Stimulated activated CD4-positive, alpha-beta T cell treated with anti-CD3 and anti-CD28 coated beads, Interleukin-1b, Interleukin-23, amount 100 ng/mL, for 4 hours (primary cell): ENCODE measurements at regions not wholly inside any gene's neighbourhood (a gene's known extent, or its start where the extent isn't known, plus 50 kb on each side); places are given as distances from the start of the nearest gene placed in this dataset.

Source experiments
- DNase-seq, 2 donors: peaks; one replicate each; pipeline ENCODE4 v3.0.0-alpha.2; 2020; ENCODE audit warnings: low read depth in 2 of 2

DNA sequence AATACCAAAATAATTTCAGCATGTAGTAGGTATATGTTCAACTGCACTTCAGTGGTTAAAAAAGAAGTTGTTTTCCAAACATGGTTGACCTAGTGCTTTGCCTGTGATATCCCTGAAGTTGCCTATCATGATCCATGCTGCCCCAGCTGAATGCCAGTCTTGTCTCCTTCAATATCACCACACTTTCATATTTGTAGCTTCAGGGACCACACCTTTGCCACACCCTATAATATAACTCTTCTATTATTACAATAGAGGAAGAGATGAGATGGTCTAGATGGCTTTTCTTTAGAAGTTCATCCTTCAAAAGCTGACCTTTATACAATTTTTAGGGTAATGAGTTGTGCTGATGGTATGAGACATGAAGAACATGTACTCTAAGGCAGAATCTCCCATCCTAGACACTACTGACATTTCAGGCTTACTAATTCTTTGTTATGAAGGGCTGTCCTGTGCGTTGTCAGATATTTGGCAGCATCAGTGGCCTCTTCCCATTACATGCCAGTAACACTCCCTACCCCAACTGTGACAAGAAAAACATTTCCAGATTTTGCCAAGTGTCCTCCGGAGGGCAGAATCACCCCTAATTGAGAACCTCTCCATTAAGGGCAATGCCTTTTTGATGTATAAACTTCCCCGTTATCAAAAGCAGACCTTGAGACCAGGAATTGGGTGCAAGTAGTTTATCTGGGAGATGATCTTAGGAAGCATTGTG, 76.2 kb upstream of the PLCL2 start:
- DNase-seq: no peak

DNA sequence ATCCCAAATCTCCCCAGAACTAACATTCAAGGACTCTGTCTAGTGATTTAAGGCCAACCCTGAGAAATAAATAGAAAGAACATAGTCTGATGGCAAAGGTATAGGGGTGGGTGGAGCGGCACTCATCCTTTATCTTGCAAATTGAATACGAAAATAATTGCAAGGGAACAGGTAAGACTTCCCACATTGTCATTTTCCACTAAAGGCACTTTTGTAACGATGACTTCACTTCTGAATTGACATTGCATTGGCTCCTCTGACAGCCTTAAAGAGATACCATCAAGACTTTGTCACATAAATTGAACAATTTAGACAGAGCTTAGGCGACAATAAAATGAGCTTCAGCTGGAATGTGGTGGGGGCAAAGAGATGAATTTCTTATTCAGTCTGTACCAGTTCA, 75.3 kb upstream of the PLCL2 start:
- no peak for DNase-seq

DNA sequence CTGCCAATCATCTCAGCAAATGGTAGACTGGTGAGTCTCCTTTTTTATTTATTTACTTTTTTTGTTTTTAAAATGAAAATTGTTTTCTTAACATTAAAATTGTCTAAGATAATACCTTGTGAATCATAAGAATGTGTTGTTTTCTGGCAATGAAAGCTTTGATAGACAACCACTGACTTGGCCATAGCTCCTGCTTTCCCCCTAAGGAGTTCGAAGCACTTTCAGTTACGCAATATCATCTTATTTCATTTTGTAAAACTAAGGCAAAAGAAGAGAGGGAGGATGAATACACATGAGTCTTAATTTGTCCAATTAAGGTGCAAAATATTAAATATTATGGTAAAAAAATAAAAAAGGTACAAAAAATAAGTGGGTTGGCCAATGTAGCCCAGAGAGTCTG, 74.8 kb upstream of the PLCL2 start:
- DNase-seq: no peak

DNA sequence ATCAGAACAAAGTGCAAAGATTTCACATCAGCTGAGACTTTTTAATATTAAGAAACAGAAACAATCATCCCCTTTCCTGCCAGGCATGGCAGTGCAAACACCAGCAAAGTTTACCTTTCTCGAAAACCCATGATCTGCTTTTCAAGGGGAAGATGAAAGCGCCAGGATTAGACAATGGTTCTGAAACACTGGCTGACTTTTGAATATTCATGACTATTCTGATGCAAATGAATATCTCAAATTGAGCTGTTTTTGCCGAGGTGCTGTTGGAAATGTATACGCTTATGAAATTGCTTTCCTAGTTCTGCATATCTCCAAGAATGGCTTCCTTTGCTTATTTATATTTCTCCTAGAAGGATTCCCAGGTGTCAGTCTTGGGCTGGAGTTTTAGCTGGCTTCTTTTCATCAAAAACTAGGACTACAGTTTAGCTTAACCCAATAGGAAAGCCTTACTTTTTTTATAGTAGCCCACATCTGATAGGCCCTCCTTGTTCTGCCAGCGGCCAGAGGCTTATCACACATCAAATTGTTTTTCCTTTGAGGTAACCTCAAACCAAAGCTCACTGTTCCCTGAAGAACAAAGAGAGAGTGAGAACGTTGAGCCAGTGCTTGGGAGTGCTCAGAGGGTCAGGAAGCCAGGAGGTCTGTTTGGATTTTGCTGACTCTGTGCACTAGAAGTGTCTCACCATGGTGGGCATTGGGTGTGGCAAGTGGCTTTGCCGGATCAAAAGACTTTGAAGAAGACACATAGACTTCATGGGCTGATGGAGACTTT, 74.0 kb upstream of the PLCL2 start:
- DNase-seq: no peak

DNA sequence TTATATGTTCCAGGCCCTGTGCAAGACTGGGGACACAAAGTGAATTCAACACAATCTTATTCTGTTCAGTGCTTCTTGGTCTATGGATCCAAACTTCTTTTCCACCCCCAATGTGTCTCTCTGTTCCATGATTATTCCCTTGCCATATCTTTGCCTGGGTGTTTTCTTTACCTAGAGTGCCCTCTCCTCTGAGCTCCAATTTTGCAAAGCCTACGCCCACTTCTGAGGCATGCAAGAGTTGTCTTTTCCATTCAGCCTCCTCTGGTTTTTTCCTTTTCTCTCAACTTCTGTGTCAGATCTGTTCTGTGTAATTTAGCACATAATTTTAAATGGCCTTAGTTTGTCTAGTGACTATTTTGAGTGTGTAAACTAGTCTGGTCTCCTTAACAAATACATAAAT, 72.8 kb upstream of the PLCL2 start:
- no peak for DNase-seq

GRCh38 chr3:16813336-16813735, 71.4 kb upstream of the PLCL2 start:
- no peak for DNase-seq

GRCh38 chr3:16816048-16816780, 68.5 kb upstream of the PLCL2 start:
- no peak for DNase-seq

DNA sequence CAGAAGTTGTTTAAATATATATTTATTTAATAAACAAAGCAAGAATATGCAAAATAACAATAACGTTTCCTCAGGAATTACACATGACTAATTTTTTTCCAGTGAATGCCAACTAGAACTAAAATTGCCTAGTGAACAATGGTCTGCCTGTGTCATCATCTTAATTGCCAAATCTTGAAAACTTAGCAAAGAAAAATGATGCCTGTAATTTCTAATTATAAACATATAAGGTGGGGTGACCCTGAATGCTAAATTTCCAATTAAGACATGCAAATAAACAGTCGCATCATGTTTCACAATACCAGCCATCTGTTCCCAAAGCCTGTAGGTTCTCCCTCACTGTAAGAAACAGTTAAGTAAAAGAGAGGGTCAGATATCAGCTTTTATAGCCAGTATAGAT, 67.6 kb upstream of the PLCL2 start:
- no peak for DNase-seq

- DNase-seq: no peak
Measured at GRCh38 chr3:16818194-16818593, 66.6 kb upstream of the PLCL2 start.

GRCh38 chr3:16818945-16819344, 65.8 kb upstream of the PLCL2 start:
- no peak for DNase-seq

GRCh38 chr3:16820485-16820884, 64.3 kb upstream of the PLCL2 start:
- DNase-seq: no peak

DNA sequence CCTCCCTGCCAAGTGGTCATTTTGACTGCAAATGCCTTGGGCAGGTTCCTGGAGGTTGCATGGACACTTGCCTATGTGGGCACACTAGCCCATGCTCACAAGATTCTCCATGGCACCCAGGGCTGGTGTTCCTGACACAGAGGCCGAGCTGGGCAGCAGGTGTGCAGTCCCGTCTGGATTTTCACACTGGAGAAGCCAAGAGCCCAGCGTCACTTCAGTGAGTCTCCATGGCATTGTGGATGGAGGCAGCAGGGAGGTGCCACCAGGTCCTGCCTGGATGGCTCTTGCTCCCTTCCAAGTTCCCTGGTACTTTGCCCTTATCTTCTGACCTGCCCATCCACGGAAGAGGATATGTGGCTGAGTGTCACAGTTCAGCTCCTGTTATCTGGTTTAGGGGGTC, 63.7 kb upstream of the PLCL2 start:
- DNase-seq: no peak

GRCh38 chr3:16824081-16824696, 60.6 kb upstream of the PLCL2 start:
- DNase-seq: peak in 1 of 2 donors; percentile 17

DNA sequence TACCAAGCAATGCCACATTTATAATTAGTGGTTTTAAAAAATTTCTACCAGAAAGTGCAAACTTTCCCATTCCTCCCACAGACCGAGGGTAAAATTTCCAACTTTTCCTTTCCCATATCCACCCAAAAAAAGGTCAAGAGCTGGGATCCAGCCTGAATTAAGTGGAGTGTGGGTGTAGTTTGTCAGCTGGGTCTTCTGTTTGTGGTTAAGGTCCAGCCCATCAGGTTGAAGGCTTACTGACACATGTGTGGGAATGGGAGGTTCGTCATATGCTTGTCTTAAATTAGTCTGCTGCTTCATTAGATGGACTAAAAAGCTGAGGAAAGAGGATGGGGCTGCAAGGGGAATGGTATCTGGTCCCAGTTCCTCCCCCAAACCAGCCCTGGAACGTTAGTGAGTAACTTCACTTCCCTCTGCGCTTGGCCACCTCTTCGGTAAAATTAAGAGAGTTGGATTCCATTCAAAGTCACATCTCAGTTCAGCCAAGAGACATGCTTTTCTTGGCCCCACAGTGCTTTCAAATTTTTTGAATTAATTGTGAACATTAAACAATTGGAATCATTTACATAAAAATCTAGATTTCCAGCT, 59.0 kb upstream of the PLCL2 start:
- DNase-seq: no peak

DNA sequence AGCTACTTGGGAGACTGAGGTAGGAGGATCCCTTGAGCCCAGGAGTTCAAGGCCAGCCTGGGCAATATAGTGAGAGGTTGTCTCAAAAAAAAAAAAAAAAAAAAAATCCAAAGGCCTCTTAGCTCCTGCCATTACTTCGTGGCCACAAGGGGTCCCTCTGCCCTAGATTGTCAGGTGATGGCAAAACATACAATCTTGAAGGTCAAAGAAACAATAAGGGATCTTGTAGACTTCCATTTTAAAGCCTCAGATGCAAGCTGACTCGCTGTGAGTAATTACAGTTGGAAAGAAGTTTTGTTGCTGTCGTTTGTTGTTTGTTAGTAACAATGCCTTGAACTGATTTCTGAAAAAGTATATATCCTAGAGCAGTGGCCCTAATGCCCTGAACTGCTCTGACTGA, 55.9 kb upstream of the PLCL2 start:
- peak; percentile 18 to 26 for DNase-seq

DNA sequence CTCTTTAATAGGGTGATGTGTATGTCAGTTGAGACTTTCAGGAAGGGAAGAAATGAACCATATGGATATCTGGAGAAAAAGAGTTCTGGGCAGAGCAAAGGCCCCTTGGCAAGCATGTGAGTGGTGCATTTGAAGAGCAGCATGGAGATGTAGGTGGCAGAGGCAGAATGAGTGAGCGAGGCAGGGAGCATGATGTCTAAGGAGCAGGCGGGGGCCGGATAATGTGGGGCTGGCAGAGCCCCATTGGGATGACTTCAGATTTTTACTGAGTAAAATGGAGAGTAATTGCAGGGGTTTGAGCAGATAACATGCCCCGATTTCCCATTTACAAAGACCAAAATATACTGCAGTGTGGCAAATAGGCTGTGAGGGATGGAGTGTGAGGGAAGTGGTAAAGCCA, 52.9 kb upstream of the PLCL2 start:
- no peak for DNase-seq

GRCh38 chr3:16834214-16834613, 50.5 kb upstream of the PLCL2 start:
- DNase-seq: no peak

GRCh38 chr3:16834753-16835152, 50.0 kb upstream of the PLCL2 start:
- DNase-seq: no peak
